GM21526 (cell line): ENCODE measurements at regions not wholly inside any gene's neighbourhood (a gene's known extent, or its start where the extent isn't known, plus 50 kb on each side); places are given as distances from the start of the nearest gene placed in this dataset.
"Not testable (repeated sequence)": the region's sequence is repeated elsewhere in the genome, so short reads cannot be mapped to it uniquely, and the experiment has no call there.

Experiments
- ATAC-seq: cut with Tn5 transposase; IDR thresholded peaks from one replicate; pipeline ENCODE4 v1.9.1; 2021; ENCODE audit warnings: moderate library complexity; ENCODE audit not compliant: unreplicated experiment, low FRiP score

- ATAC-seq: no peak
Measured at GRCh38 chr6:144390886-144391285, 105.8 kb downstream of the UTRN start.

- no peak for ATAC-seq
Measured at GRCh38 chr6:144392536-144392935, 107.4 kb downstream of the UTRN start.

- no peak for ATAC-seq
Measured at GRCh38 chr6:144394210-144394609, 109.1 kb downstream of the UTRN start.

- no peak for ATAC-seq
Measured at GRCh38 chr6:144395014-144395413, 109.9 kb downstream of the UTRN start.

GRCh38 chr6:144395826-144396225 is 110.7 kb downstream of the UTRN start:
- ATAC-seq: no peak

GRCh38 chr6:144397141-144397540 is 112.0 kb downstream of the UTRN start:
- no peak for ATAC-seq

GRCh38 chr6:144400321-144400720 is 115.2 kb downstream of the UTRN start:
- ATAC-seq: no peak

GRCh38 chr6:144401736-144402733 is 116.9 kb downstream of the UTRN start:
- no peak for ATAC-seq

- ATAC-seq: no peak
Measured at GRCh38 chr6:144402750-144403149, 117.6 kb downstream of the UTRN start.

- no peak for ATAC-seq
Measured at GRCh38 chr6:144405163-144405562, 120.0 kb downstream of the UTRN start.

- ATAC-seq: no peak
Measured at GRCh38 chr6:144406796-144407195, 121.7 kb downstream of the UTRN start.

- ATAC-seq: no peak
Measured at GRCh38 chr6:144408161-144408560, 123.0 kb downstream of the UTRN start.

GRCh38 chr6:144410059-144410458 is 124.9 kb downstream of the UTRN start:
- no peak for ATAC-seq

- ATAC-seq: not testable (repeated sequence)
Measured at GRCh38 chr6:144410574-144410973, 125.4 kb downstream of the UTRN start.

- ATAC-seq: no peak
Measured at GRCh38 chr6:144411531-144412165, 126.5 kb downstream of the UTRN start.

GRCh38 chr6:144413418-144413817 is 128.3 kb downstream of the UTRN start:
- ATAC-seq: no peak

- ATAC-seq: no peak
Measured at GRCh38 chr6:144415014-144415413, 129.9 kb downstream of the UTRN start.

- no peak for ATAC-seq
Measured at GRCh38 chr6:144415835-144416237, 130.7 kb downstream of the UTRN start.

GRCh38 chr6:144416244-144416643 is 131.1 kb downstream of the UTRN start:
- ATAC-seq: no peak

GRCh38 chr6:144416773-144417172 is 131.6 kb downstream of the UTRN start:
- ATAC-seq: no peak

GRCh38 chr6:144417681-144418080 is 132.5 kb downstream of the UTRN start:
- no peak for ATAC-seq
